ENCODE measurements at regions not wholly inside any gene's neighbourhood (a gene's known extent, or its start where the extent isn't known, plus 50 kb on each side); places are given as distances from the start of the nearest gene placed in this dataset.
"Not testable (repeated sequence)": the region's sequence is repeated elsewhere in the genome, so short reads cannot be mapped to it uniquely, and the experiment has no call there.

DNA sequence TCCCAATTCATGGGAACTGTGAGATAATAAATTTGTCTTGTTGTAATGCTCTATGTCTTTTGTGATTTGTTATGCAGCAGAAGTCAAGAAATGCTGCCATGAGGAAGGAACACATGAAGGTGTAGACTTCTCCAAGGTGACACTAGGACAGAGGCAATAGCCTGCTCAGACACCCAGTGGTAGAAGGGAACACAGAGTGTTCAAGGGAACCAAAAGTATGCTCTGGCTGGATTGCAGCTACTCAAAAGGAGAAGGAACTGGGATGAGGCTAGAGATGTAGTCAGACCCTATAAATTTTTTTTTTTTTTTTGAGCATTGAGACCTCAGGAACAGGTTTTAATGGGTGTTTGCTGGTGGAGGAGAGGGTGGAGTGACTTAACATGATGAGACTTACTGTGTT, 232.5 kb downstream of the PARP8 start:
- no peak overlapping the region for H3K27ac ChIP-seq
- intact Hi-C loops (cut with DNase I; ENCODE audit: low total_unique reads): no loop called here
- H3K27me3 ChIP-seq: no peaks in the 10 kb centered on the region
- TF ChIP-seq POLR2A (IDR thresholded peaks at IDR 0.05): no peak
- TF ChIP-seq, protein P1, sequence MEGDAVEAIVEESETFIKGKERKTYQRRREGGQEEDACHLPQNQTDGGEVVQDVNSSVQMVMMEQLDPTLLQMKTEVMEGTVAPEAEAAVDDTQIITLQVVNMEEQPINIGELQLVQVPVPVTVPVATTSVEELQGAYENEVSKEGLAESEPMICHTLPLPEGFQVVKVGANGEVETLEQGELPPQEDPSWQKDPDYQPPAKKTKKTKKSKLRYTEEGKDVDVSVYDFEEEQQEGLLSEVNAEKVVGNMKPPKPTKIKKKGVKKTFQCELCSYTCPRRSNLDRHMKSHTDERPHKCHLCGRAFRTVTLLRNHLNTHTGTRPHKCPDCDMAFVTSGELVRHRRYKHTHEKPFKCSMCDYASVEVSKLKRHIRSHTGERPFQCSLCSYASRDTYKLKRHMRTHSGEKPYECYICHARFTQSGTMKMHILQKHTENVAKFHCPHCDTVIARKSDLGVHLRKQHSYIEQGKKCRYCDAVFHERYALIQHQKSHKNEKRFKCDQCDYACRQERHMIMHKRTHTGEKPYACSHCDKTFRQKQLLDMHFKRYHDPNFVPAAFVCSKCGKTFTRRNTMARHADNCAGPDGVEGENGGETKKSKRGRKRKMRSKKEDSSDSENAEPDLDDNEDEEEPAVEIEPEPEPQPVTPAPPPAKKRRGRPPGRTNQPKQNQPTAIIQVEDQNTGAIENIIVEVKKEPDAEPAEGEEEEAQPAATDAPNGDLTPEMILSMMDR (IDR thresholded peaks at IDR 0.05): no peak
- no peaks in the 10 kb centered on the region for H3K9me3 ChIP-seq
- no peaks in the 10 kb centered on the region for H3K4me1 ChIP-seq
- no peak overlapping the region for H3K4me3 ChIP-seq
- no peaks in the 10 kb centered on the region for H3K36me3 ChIP-seq
- DNase-seq: no peak

GRCh38 chr5:50900952-50901510, 234.6 kb downstream of the PARP8 start:
- intact Hi-C loops (cut with DNase I; ENCODE audit: low total_unique reads): no loop called here
- H3K9me3 ChIP-seq: no peaks in the 10 kb centered on the region

DNA sequence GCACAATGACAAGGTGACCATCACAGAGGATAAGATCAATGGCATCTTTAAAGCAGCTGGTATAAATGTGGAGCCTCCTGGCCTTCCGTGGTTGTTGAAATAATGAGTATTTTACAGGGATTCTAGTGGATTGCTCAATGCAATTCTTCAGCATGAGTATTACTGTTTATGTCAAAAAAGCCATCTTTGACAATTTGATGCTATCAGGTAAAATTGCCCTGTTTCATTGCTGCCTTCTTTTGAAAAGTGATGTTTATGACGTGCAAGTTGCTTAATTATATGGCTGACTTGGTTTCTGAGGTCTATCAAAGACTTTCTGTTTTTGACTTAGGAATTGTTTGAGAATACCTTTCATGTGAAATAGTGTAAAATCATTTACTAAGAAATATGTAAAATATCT, 237.2 kb downstream of the PARP8 start:
- Histone ChIP-seq H3K4me3 (no peak overlapping the region), H3K36me3 (no peaks in the 10 kb centered on the region), H3K9me3 (no peaks in the 10 kb centered on the region), H3K27ac (no peak overlapping the region), H3K27me3 (no peaks in the 10 kb centered on the region), H3K4me1 (no peaks in the 10 kb centered on the region)
- intact Hi-C loops (cut with DNase I; ENCODE audit: low total_unique reads): no loop called here
- DNase-seq: no peak
- TF ChIP-seq, protein P1 (IDR thresholded peaks at IDR 0.05): no peak
- TF ChIP-seq POLR2A (IDR thresholded peaks at IDR 0.05): no peak

More at GRCh38 chr5:50900952-50901510, 234.6 kb downstream of the PARP8 start:
- H3K27ac ChIP-seq: no peak overlapping the region
- TF ChIP-seq, protein P1 (IDR thresholded peaks at IDR 0.05): no peak
- TF ChIP-seq POLR2A (IDR thresholded peaks at IDR 0.05): no peak
- no peaks in the 10 kb centered on the region for H3K27me3 ChIP-seq
- H3K4me3 ChIP-seq: no peak overlapping the region
- DNase-seq: no peak
- no peaks in the 10 kb centered on the region for H3K4me1 ChIP-seq
- H3K36me3 ChIP-seq: no peaks in the 10 kb centered on the region

GRCh38 chr5:50905996-50906570, 239.6 kb downstream of the PARP8 start:
- Histone ChIP-seq H3K4me1 (no peaks in the 10 kb centered on the region), H3K27ac (no peak overlapping the region), H3K27me3 (no peaks in the 10 kb centered on the region), H3K4me3 (no peak overlapping the region), H3K9me3 (no peaks in the 10 kb centered on the region), H3K36me3 (no peaks in the 10 kb centered on the region)
- no peak for DNase-seq
- intact Hi-C loops (cut with DNase I; ENCODE audit: low total_unique reads): no loop called here
- no peak for TF ChIP-seq POLR2A (IDR thresholded peaks at IDR 0.05)
- TF ChIP-seq, protein P1 (IDR thresholded peaks at IDR 0.05): no peak

DNA sequence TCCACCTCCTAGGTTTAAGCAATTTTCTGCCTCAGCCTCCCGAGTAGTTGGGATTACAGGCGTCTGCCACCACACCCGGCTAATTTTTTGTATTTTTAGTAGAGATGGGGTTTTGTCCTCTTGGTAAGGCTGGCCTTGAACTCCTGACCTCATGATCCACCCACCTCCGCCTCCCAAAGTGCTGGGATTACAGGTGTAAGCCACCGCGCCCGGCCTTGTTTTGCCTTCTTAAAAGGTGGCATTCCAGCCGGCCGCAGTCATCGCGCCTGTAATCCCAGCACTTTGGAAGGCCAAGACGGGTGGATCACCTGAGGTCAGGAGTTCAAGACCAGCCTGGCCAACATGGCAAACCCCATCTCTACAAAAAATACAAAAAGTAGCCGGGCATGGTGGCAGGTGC, 253.7 kb downstream of the PARP8 start:
- H3K36me3 ChIP-seq; H3K27me3 ChIP-seq; H3K4me1 ChIP-seq; H3K4me3 ChIP-seq; intact Hi-C loops (cut with DNase I; ENCODE audit: low total_unique reads); H3K9me3 ChIP-seq; H3K27ac ChIP-seq; DNase-seq: not testable (repeated sequence)

Measured in uterus (tissue), 3 donors.